ENCODE measurements at regions not wholly inside any gene's neighbourhood (a gene's known extent, or its start where the extent isn't known, plus 50 kb on each side); places are given as distances from the start of the nearest gene placed in this dataset.
"Not testable (repeated sequence)": the region's sequence is repeated elsewhere in the genome, so short reads cannot be mapped to it uniquely, and the experiment has no call there.

GRCh38 chr1:24268555-24268954, 50.6 kb upstream of the GRHL3 start:
- not testable (repeated sequence) for H3K27me3 ChIP-seq (ENCODE audit: control insufficient read depth, insufficient read depth, low read length); H3K9ac ChIP-seq (ENCODE audit: low read length); H3K9me3 ChIP-seq (ENCODE audit: control insufficient read depth, low read length); H3K36me3 ChIP-seq (ENCODE audit: control insufficient read depth, insufficient read depth, low read length); H3K4me3 ChIP-seq (ENCODE audit: low read length); H3K4me1 ChIP-seq (ENCODE audit: control insufficient read depth, insufficient read depth, low read length)

- Histone ChIP-seq H3K9me3 (ENCODE audit: control insufficient read depth, low read length) (no peaks in the 10 kb centered on the region), H3K36me3 (ENCODE audit: control insufficient read depth, insufficient read depth, low read length) (no peaks in the 10 kb centered on the region), H3K27me3 (ENCODE audit: control insufficient read depth, insufficient read depth, low read length) (no peaks in the 10 kb centered on the region), H3K9ac (ENCODE audit: low read length) (no peak overlapping the region), H3K4me1 (ENCODE audit: control insufficient read depth, insufficient read depth, low read length) (no peaks in the 10 kb centered on the region), H3K4me3 (ENCODE audit: low read length) (no peak overlapping the region)
Observed at GRCh38 chr1:24266998-24267397, 52.2 kb upstream of the GRHL3 start.

- no peaks in the 10 kb centered on the region for H3K4me1 ChIP-seq (ENCODE audit: control insufficient read depth, insufficient read depth, low read length)
- no peaks in the 10 kb centered on the region for H3K27me3 ChIP-seq (ENCODE audit: control insufficient read depth, insufficient read depth, low read length)
- no peak overlapping the region for H3K9ac ChIP-seq (ENCODE audit: low read length)
- no peak overlapping the region for H3K4me3 ChIP-seq (ENCODE audit: low read length)
- H3K9me3 ChIP-seq (ENCODE audit: control insufficient read depth, low read length) = no peaks in the 10 kb centered on the region
- H3K36me3 ChIP-seq (ENCODE audit: control insufficient read depth, insufficient read depth, low read length) = no peaks in the 10 kb centered on the region
Observed at GRCh38 chr1:24266398-24266941, 52.7 kb upstream of the GRHL3 start.

- no peak overlapping the region for H3K9ac ChIP-seq (ENCODE audit: low read length)
- no peak overlapping the region for H3K4me3 ChIP-seq (ENCODE audit: low read length)
- no peaks in the 10 kb centered on the region for H3K9me3 ChIP-seq (ENCODE audit: control insufficient read depth, low read length)
- no peaks in the 10 kb centered on the region for H3K27me3 ChIP-seq (ENCODE audit: control insufficient read depth, insufficient read depth, low read length)
- no peaks in the 10 kb centered on the region for H3K4me1 ChIP-seq (ENCODE audit: control insufficient read depth, insufficient read depth, low read length)
- H3K36me3 ChIP-seq (ENCODE audit: control insufficient read depth, insufficient read depth, low read length) = no peaks in the 10 kb centered on the region
Observed at GRCh38 chr1:24263746-24264145, 55.4 kb upstream of the GRHL3 start.

- Histone ChIP-seq H3K27me3 (ENCODE audit: control insufficient read depth, insufficient read depth, low read length) (no peaks in the 10 kb centered on the region), H3K9me3 (ENCODE audit: control insufficient read depth, low read length) (no peaks in the 10 kb centered on the region), H3K4me1 (ENCODE audit: control insufficient read depth, insufficient read depth, low read length) (no peaks in the 10 kb centered on the region), H3K4me3 (ENCODE audit: low read length) (no peak overlapping the region), H3K9ac (ENCODE audit: low read length) (no peak overlapping the region), H3K36me3 (ENCODE audit: control insufficient read depth, insufficient read depth, low read length) (no peaks in the 10 kb centered on the region)
Observed at GRCh38 chr1:24263211-24263610, 55.9 kb upstream of the GRHL3 start.

GRCh38 chr1:24261977-24262376, 57.2 kb upstream of the GRHL3 start:
- no peaks in the 10 kb centered on the region for H3K9me3 ChIP-seq (ENCODE audit: control insufficient read depth, low read length)
- no peak overlapping the region for H3K9ac ChIP-seq (ENCODE audit: low read length)
- no peaks in the 10 kb centered on the region for H3K27me3 ChIP-seq (ENCODE audit: control insufficient read depth, insufficient read depth, low read length)
- H3K4me1 ChIP-seq (ENCODE audit: control insufficient read depth, insufficient read depth, low read length) = no peaks in the 10 kb centered on the region
- H3K4me3 ChIP-seq (ENCODE audit: low read length) = no peak overlapping the region
- no peaks in the 10 kb centered on the region for H3K36me3 ChIP-seq (ENCODE audit: control insufficient read depth, insufficient read depth, low read length)

GRCh38 chr1:24258735-24259424, 60.3 kb upstream of the GRHL3 start:
- H3K36me3 ChIP-seq (ENCODE audit: control insufficient read depth, insufficient read depth, low read length) = no peaks in the 10 kb centered on the region
- no peak overlapping the region for H3K4me3 ChIP-seq (ENCODE audit: low read length)
- no peaks in the 10 kb centered on the region for H3K4me1 ChIP-seq (ENCODE audit: control insufficient read depth, insufficient read depth, low read length)
- H3K9ac ChIP-seq (ENCODE audit: low read length) = no peak overlapping the region
- no peaks in the 10 kb centered on the region for H3K9me3 ChIP-seq (ENCODE audit: control insufficient read depth, low read length)
- no peaks in the 10 kb centered on the region for H3K27me3 ChIP-seq (ENCODE audit: control insufficient read depth, insufficient read depth, low read length)

- Histone ChIP-seq H3K9me3 (ENCODE audit: control insufficient read depth, low read length) (no peaks in the 10 kb centered on the region), H3K36me3 (ENCODE audit: control insufficient read depth, insufficient read depth, low read length) (no peaks in the 10 kb centered on the region), H3K4me3 (ENCODE audit: low read length) (no peak overlapping the region), H3K9ac (ENCODE audit: low read length) (no peak overlapping the region), H3K4me1 (ENCODE audit: control insufficient read depth, insufficient read depth, low read length) (no peaks in the 10 kb centered on the region), H3K27me3 (ENCODE audit: control insufficient read depth, insufficient read depth, low read length) (no peaks in the 10 kb centered on the region)
Observed at GRCh38 chr1:24257373-24257772, 61.8 kb upstream of the GRHL3 start.

GRCh38 chr1:24256687-24257086, 62.5 kb upstream of the GRHL3 start:
- no peak overlapping the region for H3K4me3 ChIP-seq (ENCODE audit: low read length)
- H3K36me3 ChIP-seq (ENCODE audit: control insufficient read depth, insufficient read depth, low read length) = no peaks in the 10 kb centered on the region
- H3K4me1 ChIP-seq (ENCODE audit: control insufficient read depth, insufficient read depth, low read length) = no peaks in the 10 kb centered on the region
- no peak overlapping the region for H3K9ac ChIP-seq (ENCODE audit: low read length)
- H3K27me3 ChIP-seq (ENCODE audit: control insufficient read depth, insufficient read depth, low read length) = no peaks in the 10 kb centered on the region
- H3K9me3 ChIP-seq (ENCODE audit: control insufficient read depth, low read length) = no peaks in the 10 kb centered on the region

- no peaks in the 10 kb centered on the region for H3K36me3 ChIP-seq (ENCODE audit: control insufficient read depth, insufficient read depth, low read length)
- no peaks in the 10 kb centered on the region for H3K9me3 ChIP-seq (ENCODE audit: control insufficient read depth, low read length)
Observed at GRCh38 chr1:24255226-24255625, 63.9 kb upstream of the GRHL3 start.

GRCh38 chr1:24254783-24255182, 64.4 kb upstream of the GRHL3 start:
- Histone ChIP-seq H3K36me3 (ENCODE audit: control insufficient read depth, insufficient read depth, low read length) (no peaks in the 10 kb centered on the region), H3K9me3 (ENCODE audit: control insufficient read depth, low read length) (no peaks in the 10 kb centered on the region), H3K4me1 (ENCODE audit: control insufficient read depth, insufficient read depth, low read length) (no peaks in the 10 kb centered on the region), H3K4me3 (ENCODE audit: low read length) (no peak overlapping the region), H3K27me3 (ENCODE audit: control insufficient read depth, insufficient read depth, low read length) (no peaks in the 10 kb centered on the region), H3K9ac (ENCODE audit: low read length) (no peak overlapping the region)

More at GRCh38 chr1:24255226-24255625, 63.9 kb upstream of the GRHL3 start:
- H3K4me3 ChIP-seq (ENCODE audit: low read length) = no peak overlapping the region
- no peaks in the 10 kb centered on the region for H3K27me3 ChIP-seq (ENCODE audit: control insufficient read depth, insufficient read depth, low read length)
- no peak overlapping the region for H3K9ac ChIP-seq (ENCODE audit: low read length)
- no peaks in the 10 kb centered on the region for H3K4me1 ChIP-seq (ENCODE audit: control insufficient read depth, insufficient read depth, low read length)

GRCh38 chr1:24253571-24253970, 65.6 kb upstream of the GRHL3 start:
- no peaks in the 10 kb centered on the region for H3K4me1 ChIP-seq (ENCODE audit: control insufficient read depth, insufficient read depth, low read length)

More at GRCh38 chr1:24253571-24253970, 65.6 kb upstream of the GRHL3 start:
- no peak overlapping the region for H3K9ac ChIP-seq (ENCODE audit: low read length)
- no peaks in the 10 kb centered on the region for H3K36me3 ChIP-seq (ENCODE audit: control insufficient read depth, insufficient read depth, low read length)
- no peaks in the 10 kb centered on the region for H3K27me3 ChIP-seq (ENCODE audit: control insufficient read depth, insufficient read depth, low read length)
- no peak overlapping the region for H3K4me3 ChIP-seq (ENCODE audit: low read length)
- H3K9me3 ChIP-seq (ENCODE audit: control insufficient read depth, low read length) = no peaks in the 10 kb centered on the region
